IPS DF 19.7 (cell line): ENCODE measurements at regions not wholly inside any gene's neighbourhood (a gene's known extent, or its start where the extent isn't known, plus 50 kb on each side); places are given as distances from the start of the nearest gene placed in this dataset.

Experiments
- DNase-seq: peaks from one replicate; pipeline ENCODE4 v3.0.0-alpha.2; 2013; ENCODE audit warnings: low read depth, low spot score

DNA sequence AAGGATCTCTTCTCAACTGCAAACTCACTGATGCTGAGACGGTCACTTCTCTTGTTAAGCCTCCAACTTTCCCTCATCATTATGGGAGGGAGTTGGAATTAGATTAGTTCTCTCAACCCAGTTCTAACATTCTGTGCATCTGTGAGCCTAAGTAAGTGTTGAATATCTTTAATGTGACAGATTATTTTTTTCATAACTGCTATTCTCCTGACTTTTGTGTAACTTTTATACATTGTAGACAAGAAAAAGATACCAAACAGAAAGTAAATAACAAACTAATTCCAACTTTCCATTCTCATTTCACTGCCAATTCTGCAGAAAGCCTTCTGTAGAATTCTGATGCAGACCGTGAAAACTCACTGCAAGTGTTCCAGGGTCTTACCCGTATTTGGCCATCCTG lies 813.5 kb downstream of the TLE4 start:
- no peak for DNase-seq

- DNase-seq, result no peak
Observed at GRCh38 chr9:80383331-80383730, 811.6 kb downstream of the TLE4 start.

DNA sequence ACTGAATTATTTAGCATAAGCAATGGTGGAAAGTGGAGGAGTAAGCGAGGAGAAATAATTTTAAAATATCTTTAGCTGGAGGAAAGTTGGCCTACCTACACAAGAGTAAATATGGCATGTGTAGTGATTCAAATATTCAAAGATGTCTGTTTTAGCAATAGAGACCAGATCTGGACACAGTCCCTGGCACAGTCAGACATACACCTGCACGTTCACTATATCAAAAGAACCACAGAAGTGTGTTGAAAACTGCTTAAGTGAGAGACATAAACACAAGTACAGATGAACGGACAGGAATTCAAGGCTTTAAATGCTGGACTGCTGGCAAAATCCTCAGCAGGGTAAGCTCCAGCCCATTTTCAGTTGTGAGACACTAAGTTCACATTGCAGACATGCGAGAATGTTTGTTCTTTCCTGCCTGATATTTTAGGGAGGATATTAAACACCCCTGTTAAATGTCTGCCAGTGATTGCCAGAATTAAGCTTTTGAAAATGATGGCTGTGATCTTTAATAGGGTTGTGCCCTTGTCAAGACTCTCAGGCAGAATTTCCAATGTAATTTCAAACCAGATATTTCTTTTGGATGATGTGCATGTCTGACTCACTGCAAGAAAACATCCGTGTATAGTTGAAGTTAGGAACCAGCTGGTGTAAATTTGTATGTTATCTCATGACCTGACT lies 810.6 kb downstream of the TLE4 start:
- no peak for DNase-seq

DNA sequence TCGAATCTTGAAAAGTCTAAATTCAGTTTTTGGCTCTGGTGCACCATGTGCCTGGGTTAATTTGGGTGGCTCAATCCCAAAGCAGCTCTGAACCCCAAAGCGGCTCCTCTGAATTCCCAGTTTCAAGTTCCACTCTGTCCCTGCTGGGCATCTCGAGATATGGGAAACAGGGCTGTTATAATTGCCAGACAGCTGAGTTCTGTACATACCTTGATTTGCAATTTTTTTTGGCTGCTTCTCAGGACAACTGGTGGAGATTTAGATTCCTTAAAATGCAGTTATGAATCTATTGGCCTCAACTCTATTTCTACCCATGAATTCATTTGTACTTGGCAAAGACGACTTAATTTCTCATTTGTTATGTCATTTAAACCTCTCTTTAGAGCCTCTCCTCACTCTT lies 808.5 kb downstream of the TLE4 start:
- DNase-seq, result no peak

DNA sequence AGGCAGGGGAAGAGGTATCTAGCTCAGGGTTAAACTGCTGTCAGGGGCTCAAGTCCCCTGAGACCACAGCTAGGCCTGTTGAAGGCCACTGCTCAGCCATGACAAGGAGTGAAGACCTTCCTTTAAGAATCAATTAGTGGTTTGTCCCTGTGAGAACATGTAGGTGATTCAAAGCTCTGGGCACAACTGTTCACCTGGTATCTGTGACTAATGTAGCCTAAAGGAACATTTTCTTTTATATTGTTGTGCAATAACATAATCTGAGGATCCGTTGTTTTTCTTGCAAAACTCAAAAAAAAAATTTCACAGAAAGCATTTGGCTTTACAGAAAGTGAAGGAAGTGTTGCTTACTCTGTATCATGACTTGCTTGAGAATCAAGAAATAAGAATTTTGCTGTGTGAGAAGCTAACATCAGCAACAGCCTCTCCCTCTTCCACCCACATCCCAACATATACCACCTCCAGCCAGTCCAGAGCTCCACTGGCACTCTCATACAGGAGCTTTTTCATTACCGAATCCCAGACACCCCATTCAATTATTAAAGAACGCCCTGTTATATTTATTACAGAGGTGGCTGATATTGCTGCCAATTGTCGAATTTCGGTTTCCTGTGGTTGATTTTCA lies 807.0 kb downstream of the TLE4 start:
- DNase-seq, result no peak

DNA sequence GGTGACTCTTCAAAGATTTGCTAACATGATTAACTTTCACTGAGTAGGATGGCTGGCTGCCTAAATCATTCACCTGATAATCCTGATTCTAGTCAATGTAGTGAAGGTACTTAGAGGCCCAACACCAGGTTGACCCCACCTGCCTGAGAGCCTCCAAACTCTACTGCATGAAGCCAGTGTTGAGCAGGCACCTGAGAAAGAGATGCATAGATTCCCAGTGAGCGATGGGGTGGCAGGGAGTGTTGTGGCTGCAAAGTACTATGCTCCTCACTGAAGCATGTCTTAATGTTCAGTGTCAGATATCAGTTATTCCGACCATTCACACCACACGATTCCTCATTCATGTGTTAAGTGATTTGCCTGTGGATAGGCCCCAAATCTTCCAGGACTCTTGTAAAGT lies 804.4 kb downstream of the TLE4 start:
- no peak for DNase-seq

- no peak for DNase-seq
Observed at GRCh38 chr9:80375477-80375876, 803.7 kb downstream of the TLE4 start.

DNA sequence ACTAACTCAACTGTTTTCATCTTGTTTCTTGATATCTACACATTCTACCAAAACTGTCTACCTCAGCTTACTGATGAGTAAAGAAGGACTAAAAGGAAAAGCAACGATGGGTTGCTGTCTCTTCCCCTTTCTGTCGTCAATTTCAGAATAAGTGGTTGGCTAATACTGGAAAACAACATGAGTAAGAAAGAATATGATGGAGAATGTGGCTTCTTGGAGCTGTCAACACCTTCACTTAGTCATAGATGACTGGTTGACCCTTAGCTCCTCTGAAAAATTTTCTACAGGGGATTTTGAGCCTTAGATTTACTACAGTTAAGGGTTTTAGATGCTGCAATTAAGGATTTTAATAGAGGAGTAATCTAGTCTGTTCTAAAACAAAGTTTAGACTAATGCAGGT lies 797.9 kb downstream of the TLE4 start:
- DNase-seq, result no peak

DNA sequence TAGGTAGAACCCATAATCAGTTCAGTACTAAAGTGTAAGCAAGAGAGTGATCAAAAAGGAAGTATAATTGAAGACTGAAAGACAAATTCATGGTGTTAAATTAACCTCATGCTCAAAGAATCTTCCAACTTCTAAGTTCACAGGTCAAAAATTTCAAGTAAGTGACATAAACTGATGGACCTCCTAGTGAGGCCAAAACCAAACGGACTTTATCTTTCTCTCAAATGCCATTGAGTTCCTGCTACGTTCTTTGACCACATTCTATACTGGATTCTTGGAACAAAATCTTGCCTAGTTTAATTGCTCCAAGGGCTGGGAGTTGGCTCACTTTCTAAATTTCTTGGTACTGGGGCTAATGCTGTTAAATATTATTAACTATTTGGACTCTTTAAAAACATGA lies 794.9 kb downstream of the TLE4 start:
- no peak for DNase-seq

DNA sequence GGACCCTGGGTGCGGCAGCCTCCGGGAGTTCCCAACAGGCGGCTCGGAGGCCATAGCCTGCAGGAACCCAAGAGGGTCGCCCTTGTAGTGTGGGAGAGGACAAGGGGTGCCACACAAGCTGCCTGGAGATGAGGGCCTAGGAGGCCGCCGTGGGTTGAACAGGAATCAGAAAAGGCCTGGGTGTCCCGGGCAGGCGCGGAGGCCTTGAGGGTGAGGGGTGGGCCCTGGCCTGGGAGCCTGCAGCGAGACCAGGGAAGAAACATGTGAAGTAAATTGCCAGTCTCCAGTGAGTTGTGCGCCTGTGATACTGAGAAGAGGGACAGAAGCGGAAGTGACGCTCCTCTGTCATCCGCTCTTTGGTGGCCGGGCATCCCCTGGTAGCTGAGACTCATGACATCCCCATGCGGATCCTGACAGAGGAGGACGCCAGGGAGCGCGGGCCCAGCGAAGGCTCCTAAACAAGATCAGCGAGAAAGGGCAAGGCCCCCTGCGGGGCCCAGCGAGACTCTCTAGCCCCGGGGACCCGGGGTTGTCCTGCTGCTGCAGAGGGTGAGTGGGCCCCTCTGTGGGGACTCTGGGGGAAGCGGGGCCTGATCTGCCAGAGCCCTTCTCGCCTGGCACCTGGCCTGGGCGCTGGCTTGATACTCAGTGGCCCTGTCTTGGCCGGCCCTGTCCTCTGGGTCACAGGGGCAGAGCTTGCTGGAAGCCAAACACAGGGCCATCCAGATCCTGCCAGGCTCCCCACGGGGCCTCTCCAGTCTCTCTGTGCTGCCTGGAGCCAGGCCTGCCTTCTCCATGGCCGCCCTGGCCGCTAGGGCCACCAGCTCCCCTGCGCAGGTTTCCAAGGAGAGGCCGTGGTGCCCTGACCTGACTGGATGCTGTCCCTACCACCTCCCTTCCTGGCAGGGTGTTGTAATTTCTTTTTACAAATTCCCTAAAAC lies 788.4 kb downstream of the TLE4 start:
- DNase-seq, result no peak

GRCh38 chr9:80359291-80359690 lies 787.5 kb downstream of the TLE4 start:
- no peak for DNase-seq

- no peak for DNase-seq
Observed at GRCh38 chr9:80352967-80353366, 781.2 kb downstream of the TLE4 start.

GRCh38 chr9:80351612-80352011 lies 779.8 kb downstream of the TLE4 start:
- no peak for DNase-seq

- DNase-seq, result no peak
Observed at GRCh38 chr9:80326105-80326504, 754.3 kb downstream of the TLE4 start.

DNA sequence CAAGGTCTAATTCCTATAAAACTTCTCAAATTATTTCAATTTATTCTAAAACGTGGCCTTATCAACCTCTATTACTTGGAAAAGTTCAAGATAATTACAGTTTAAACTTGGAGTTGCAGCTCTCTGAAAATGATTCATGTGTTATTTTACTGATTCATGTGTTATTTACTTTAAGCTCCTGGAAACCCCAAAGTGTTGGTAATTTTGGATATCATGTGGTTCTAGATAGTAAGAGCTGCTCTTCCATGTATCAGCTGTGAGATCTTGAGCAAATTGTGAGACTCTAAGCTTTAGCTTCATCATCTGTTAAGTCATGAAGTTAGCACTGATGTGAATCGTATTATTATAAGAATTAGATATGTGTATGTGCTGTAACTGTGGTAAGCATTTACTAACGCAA lies 749.2 kb downstream of the TLE4 start:
- no peak for DNase-seq

- no peak for DNase-seq
Observed at GRCh38 chr9:80320480-80320879, 748.7 kb downstream of the TLE4 start.

DNA sequence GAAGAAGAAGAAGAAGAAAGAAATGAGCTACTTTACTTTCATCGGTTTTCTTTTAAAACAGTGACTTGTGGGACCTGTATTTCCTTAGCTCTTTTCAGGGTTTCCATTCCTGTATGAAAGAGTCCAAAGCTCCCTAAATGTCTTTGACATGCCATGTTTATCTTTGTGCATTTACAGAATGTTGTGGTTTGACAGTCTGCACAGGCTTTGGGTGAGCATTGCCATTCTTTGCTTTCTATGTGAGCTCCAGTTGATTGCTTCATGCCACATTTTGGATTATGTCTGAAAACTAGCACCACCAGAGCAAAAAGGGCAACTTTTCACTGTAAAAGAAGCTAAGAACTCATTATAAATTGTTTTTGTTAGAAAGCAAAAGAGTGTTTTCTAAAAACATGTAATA lies 733.4 kb downstream of the TLE4 start:
- DNase-seq, result no peak

DNA sequence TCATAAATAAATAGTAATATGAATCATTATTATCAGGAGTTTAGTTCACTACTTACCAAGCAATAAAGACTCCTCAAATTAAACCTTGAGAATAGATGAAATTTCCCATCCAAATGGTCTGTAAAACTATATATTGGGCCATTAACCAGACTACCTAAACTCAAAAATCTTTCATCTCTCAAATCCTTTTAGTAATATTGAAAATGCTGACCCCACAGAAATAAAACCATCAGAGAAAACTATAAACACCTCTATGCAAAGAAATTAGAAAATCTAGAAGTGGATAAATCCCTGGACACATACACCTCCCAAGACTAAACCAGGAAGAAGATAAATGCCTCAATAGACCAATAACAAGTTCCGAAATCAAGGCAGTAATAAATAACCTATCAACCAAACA lies 723.2 kb downstream of the TLE4 start:
- DNase-seq, result no peak

- no peak for DNase-seq
Observed at GRCh38 chr9:80294318-80294717, 722.6 kb downstream of the TLE4 start.

GRCh38 chr9:80292231-80292630 lies 720.5 kb downstream of the TLE4 start:
- no peak for DNase-seq

- no peak for DNase-seq
Observed at GRCh38 chr9:80285326-80285725, 713.6 kb downstream of the TLE4 start.

- DNase-seq, result no peak
Observed at GRCh38 chr9:80282766-80283165, 711.0 kb downstream of the TLE4 start.

DNA sequence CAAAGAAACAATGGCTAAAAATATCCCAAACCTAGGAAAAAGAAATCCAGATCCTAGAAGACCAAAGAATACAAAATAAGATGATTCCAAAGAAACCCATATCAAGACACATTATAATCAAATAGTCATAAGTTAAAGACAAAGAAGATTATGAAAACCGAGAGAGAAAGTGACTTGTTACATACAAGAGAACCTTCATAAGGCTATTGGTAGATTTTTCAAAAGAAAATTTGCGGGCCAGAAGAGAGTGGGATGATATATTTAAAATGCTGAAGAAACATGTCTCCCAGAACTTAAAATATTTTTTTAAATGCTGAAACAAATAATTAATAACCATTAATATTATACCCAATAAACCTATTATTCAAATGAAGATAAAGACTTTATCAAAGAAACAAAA lies 687.3 kb downstream of the TLE4 start:
- DNase-seq, result no peak
